ENCODE measurements at regions not wholly inside any gene's neighbourhood (a gene's known extent, or its start where the extent isn't known, plus 50 kb on each side); places are given as distances from the start of the nearest gene placed in this dataset.
"Not testable (repeated sequence)": the region's sequence is repeated elsewhere in the genome, so short reads cannot be mapped to it uniquely, and the experiment has no call there.

GRCh38 chr5:96293966-96294883 is 138.8 kb downstream of the PCSK1 start:
- DNase-seq (ENCODE audit: low read depth), result no peak
- no peak for TF ChIP-seq CTCF (conservative IDR thresholded peaks at IDR 0.05; ENCODE audit: low read depth, low read length)
- H3K4me3 ChIP-seq (ENCODE audit: low read depth, low read length), result no peak overlapping the region

- H3K4me3 ChIP-seq (ENCODE audit: low read depth, low read length), result no peak overlapping the region
- no peak for TF ChIP-seq CTCF (conservative IDR thresholded peaks at IDR 0.05; ENCODE audit: low read depth, low read length)
- no peak for DNase-seq (ENCODE audit: low read depth)
Observed at GRCh38 chr5:96292582-96293247, 140.3 kb downstream of the PCSK1 start.

GRCh38 chr5:96289287-96289686 is 143.8 kb downstream of the PCSK1 start:
- not testable (repeated sequence) for H3K4me3 ChIP-seq (ENCODE audit: low read depth, low read length); DNase-seq (ENCODE audit: low read depth)

- no peak for TF ChIP-seq CTCF (conservative IDR thresholded peaks at IDR 0.05; ENCODE audit: low read depth, low read length)
- DNase-seq (ENCODE audit: low read depth), result no peak
- no peak overlapping the region for H3K4me3 ChIP-seq (ENCODE audit: low read depth, low read length)
Observed at GRCh38 chr5:96288845-96289185, 144.2 kb downstream of the PCSK1 start.

- no peak for TF ChIP-seq CTCF (conservative IDR thresholded peaks at IDR 0.05; ENCODE audit: low read depth, low read length)
- no peak for DNase-seq (ENCODE audit: low read depth)
- H3K4me3 ChIP-seq (ENCODE audit: low read depth, low read length), result no peak overlapping the region
Observed at GRCh38 chr5:96288166-96288844, 144.7 kb downstream of the PCSK1 start.

- no peak for DNase-seq (ENCODE audit: low read depth)
- H3K4me3 ChIP-seq (ENCODE audit: low read depth, low read length), result no peak overlapping the region
- TF ChIP-seq CTCF (conservative IDR thresholded peaks at IDR 0.05; ENCODE audit: low read depth, low read length), result no peak
Observed at GRCh38 chr5:96287136-96287535, 145.9 kb downstream of the PCSK1 start.

- no peak for DNase-seq (ENCODE audit: low read depth)
- no peak overlapping the region for H3K4me3 ChIP-seq (ENCODE audit: low read depth, low read length)
- TF ChIP-seq CTCF (conservative IDR thresholded peaks at IDR 0.05; ENCODE audit: low read depth, low read length), result no peak
Observed at GRCh38 chr5:96285823-96286222, 147.2 kb downstream of the PCSK1 start.

Measured in epithelial cell of proximal tubule (primary cell).